ENCODE measurements at regions not wholly inside any gene's neighbourhood (a gene's known extent, or its start where the extent isn't known, plus 50 kb on each side); places are given as distances from the start of the nearest gene placed in this dataset.
"Not testable (repeated sequence)": the region's sequence is repeated elsewhere in the genome, so short reads cannot be mapped to it uniquely, and the experiment has no call there.

GRCh38 chr12:102281231-102281630, 83.6 kb upstream of the PMCH start:
- no peaks in the 10 kb centered on the region for H4K20me1 ChIP-seq (ENCODE audit: insufficient read depth, low read length)
- no peak overlapping the region for H3K9ac ChIP-seq (ENCODE audit: low read depth, low read length)
- H2AFZ ChIP-seq (ENCODE audit: low read depth, low read length): no peak overlapping the region
- H3K27ac ChIP-seq (ENCODE audit: low read length): no peak overlapping the region
- H3K79me2 ChIP-seq (ENCODE audit: insufficient read depth, low read length): no peaks in the 10 kb centered on the region
- H3K4me2 ChIP-seq (ENCODE audit: insufficient read depth, low read length): no peak overlapping the region
- TF ChIP-seq CTCF (IDR thresholded peaks at IDR 0.05; ENCODE audit: borderline replicate concordance, extremely low read depth, low read length, poor library complexity, severe bottlenecking): no peak
- no peak for TF ChIP-seq EZH2 (IDR thresholded peaks at IDR 0.05; ENCODE audit: borderline replicate concordance, low read depth, low read length, severe bottlenecking)
- no peaks in the 10 kb centered on the region for H3K9me3 ChIP-seq (ENCODE audit: insufficient read depth, low read length, severe bottlenecking)
- no peaks in the 10 kb centered on the region for H3K4me1 ChIP-seq (ENCODE audit: insufficient read depth, low read length)
- no peak overlapping the region for H3K4me3 ChIP-seq (ENCODE audit: low read depth in 1 of 2, low read length in 2 of 2)
- no peaks in the 10 kb centered on the region for H3K36me3 ChIP-seq (ENCODE audit: insufficient read depth, low read length)
- DNase-seq (no peak), ATAC-seq (ENCODE audit: insufficient read depth, low read depth) (no peak)
- no peaks in the 10 kb centered on the region for H3K27me3 ChIP-seq (ENCODE audit: insufficient read depth, low read length, poor library complexity)

- H4K20me1 ChIP-seq (ENCODE audit: insufficient read depth, low read length); H3K79me2 ChIP-seq (ENCODE audit: insufficient read depth, low read length); DNase-seq; H3K36me3 ChIP-seq (ENCODE audit: insufficient read depth, low read length); H3K4me2 ChIP-seq (ENCODE audit: insufficient read depth, low read length); H3K27me3 ChIP-seq (ENCODE audit: insufficient read depth, low read length, poor library complexity); H3K9me3 ChIP-seq (ENCODE audit: insufficient read depth, low read length, severe bottlenecking); H2AFZ ChIP-seq (ENCODE audit: low read depth, low read length); H3K27ac ChIP-seq (ENCODE audit: low read length); ATAC-seq (ENCODE audit: insufficient read depth, low read depth); H3K4me1 ChIP-seq (ENCODE audit: insufficient read depth, low read length); H3K9ac ChIP-seq (ENCODE audit: low read depth, low read length); H3K4me3 ChIP-seq (ENCODE audit: low read depth in 1 of 2, low read length in 2 of 2): not testable (repeated sequence)
Observed at GRCh38 chr12:102255687-102256086, 58.1 kb upstream of the PMCH start.

GRCh38 chr12:102251005-102251404, 53.4 kb upstream of the PMCH start:
- DNase-seq; H3K27me3 ChIP-seq (ENCODE audit: insufficient read depth, low read length, poor library complexity); ATAC-seq (ENCODE audit: insufficient read depth, low read depth); H3K4me1 ChIP-seq (ENCODE audit: insufficient read depth, low read length); H4K20me1 ChIP-seq (ENCODE audit: insufficient read depth, low read length); H3K4me2 ChIP-seq (ENCODE audit: insufficient read depth, low read length); H3K79me2 ChIP-seq (ENCODE audit: insufficient read depth, low read length); H3K27ac ChIP-seq (ENCODE audit: low read length); H3K4me3 ChIP-seq (ENCODE audit: low read depth in 1 of 2, low read length in 2 of 2); H2AFZ ChIP-seq (ENCODE audit: low read depth, low read length); H3K9ac ChIP-seq (ENCODE audit: low read depth, low read length); H3K36me3 ChIP-seq (ENCODE audit: insufficient read depth, low read length); H3K9me3 ChIP-seq (ENCODE audit: insufficient read depth, low read length, severe bottlenecking): not testable (repeated sequence)

GRCh38 chr12:102249079-102249841, 51.6 kb upstream of the PMCH start:
- Histone ChIP-seq H3K27me3 (ENCODE audit: insufficient read depth, low read length, poor library complexity) (no peaks in the 10 kb centered on the region), H2AFZ (ENCODE audit: low read depth, low read length) (no peak overlapping the region), H3K9me3 (ENCODE audit: insufficient read depth, low read length, severe bottlenecking) (no peaks in the 10 kb centered on the region), H3K79me2 (ENCODE audit: insufficient read depth, low read length) (no peaks in the 10 kb centered on the region), H3K4me3 (ENCODE audit: low read depth in 1 of 2, low read length in 2 of 2) (no peak overlapping the region), H3K27ac (ENCODE audit: low read length) (no peak overlapping the region), H3K4me2 (ENCODE audit: insufficient read depth, low read length) (no peak overlapping the region), H3K4me1 (ENCODE audit: insufficient read depth, low read length) (no peaks in the 10 kb centered on the region), H3K36me3 (ENCODE audit: insufficient read depth, low read length) (no peaks in the 10 kb centered on the region), H3K9ac (ENCODE audit: low read depth, low read length) (no peak overlapping the region), H4K20me1 (ENCODE audit: insufficient read depth, low read length) (no peaks in the 10 kb centered on the region)
- TF ChIP-seq EZH2 (IDR thresholded peaks at IDR 0.05; ENCODE audit: borderline replicate concordance, low read depth, low read length, severe bottlenecking) (no peak), CTCF (IDR thresholded peaks at IDR 0.05; ENCODE audit: borderline replicate concordance, extremely low read depth, low read length, poor library complexity, severe bottlenecking) (no peak)
- ATAC-seq (ENCODE audit: insufficient read depth, low read depth) (no peak), DNase-seq (no peak)

All from DND-41 (cell line).